ENCODE measurements at regions not wholly inside any gene's neighbourhood (a gene's known extent, or its start where the extent isn't known, plus 50 kb on each side); places are given as distances from the start of the nearest gene placed in this dataset.

- TF ChIP-seq SIX5 (IDR thresholded peaks at IDR 0.05; ENCODE audit: borderline replicate concordance in 1 of 2, insufficient read depth in 1 of 2, low read depth in 1 of 2, low read length in 2 of 2) (no peak), SNRNP70 (optimal IDR thresholded peaks at IDR 0.05; ENCODE audit: low read depth, low read length) (no peak), CTCF (IDR thresholded peaks at IDR 0.05 in 2 of 3, conservative IDR thresholded peaks at IDR 0.05 in 1 of 3; ENCODE audit: insufficient read depth in 2 of 3, low read depth in 1 of 3, low read length in 3 of 3) (no peak), FOS (IDR thresholded peaks at IDR 0.05; ENCODE audit: extremely low read depth, insufficient read length) (no peak), TFAP4 (CRISPR knock-in tag; IDR thresholded peaks at IDR 0.05; ENCODE audit: borderline replicate concordance) (no peak), RBM39 (optimal IDR thresholded peaks at IDR 0.05; ENCODE audit: low read depth, low read length) (no peak), E2F1 (CRISPR knock-in tag; IDR thresholded peaks at IDR 0.05) (no peak)
These were observed 210.1 kb downstream of the NDUFA10 start for GRCh38 chr2:239814861-239815601.
